ENCODE measurements at regions not wholly inside any gene's neighbourhood (a gene's known extent, or its start where the extent isn't known, plus 50 kb on each side); places are given as distances from the start of the nearest gene placed in this dataset.

DNA sequence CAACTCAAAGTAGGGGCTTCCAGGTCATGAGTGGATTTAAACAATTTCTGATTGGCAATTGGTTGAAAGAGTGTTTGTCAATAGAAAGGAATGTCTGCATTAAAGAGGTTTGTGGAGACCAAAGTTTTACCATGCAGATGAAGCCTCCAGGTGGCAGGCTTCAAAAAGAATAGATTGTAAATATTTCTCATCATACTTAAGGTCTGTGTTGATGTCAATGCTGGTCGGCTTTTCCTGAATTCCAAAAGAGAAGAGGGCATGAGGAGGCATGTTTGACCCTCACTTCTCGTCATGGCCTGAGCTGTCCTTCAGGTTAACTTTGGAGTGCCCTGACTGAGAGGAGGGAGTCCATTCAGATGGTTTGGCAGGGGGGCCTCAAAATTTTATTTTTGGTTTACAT lies 125.4 kb upstream of the RFC3 start:
- Histone ChIP-seq H3K27me3 (replicated peaks in 2 of 5; ENCODE audit: control insufficient read depth in 4 of 5, insufficient read depth in 5 of 5, low read length in 4 of 5) (no peaks in the 10 kb centered on the region), H3K9me3 (ENCODE audit: control extremely low read depth in 1 of 5, control insufficient read depth in 4 of 5, insufficient read depth in 2 of 5, low read depth in 1 of 5, low read length in 4 of 5) (peaks cover 0 to 2% (median 0%) of the 10 kb centered on the region in 5 experiments), H3K4me3 (ENCODE audit: control insufficient read depth in 1 of 7, extremely low read depth in 1 of 7, insufficient read depth in 4 of 7, low read depth in 2 of 7, low read length in 6 of 7) (no peak overlapping the region), H3K36me3 (ENCODE audit: control insufficient read depth in 4 of 4, insufficient read depth in 4 of 4, low read length in 3 of 4) (no peaks in the 10 kb centered on the region), H3K27ac (ENCODE audit: insufficient read depth in 1 of 2, low read depth in 1 of 2, low read length in 2 of 2, poor library complexity in 1 of 2, severe bottlenecking in 2 of 2) (no peak overlapping the region), H3K4me1 (ENCODE audit: control extremely low read depth in 1 of 4, control insufficient read depth in 4 of 4, insufficient read depth in 4 of 4, low read length in 3 of 4) (no peaks in the 10 kb centered on the region)
- WGBS (ENCODE audit: insufficient coverage): no CpG with 5 or more reads among the region's 2 CpGs
- DNase-seq: no peak
- ChIA-PET CTCF (no interaction called here), POLR2A (no interaction called here)

- CTCF ChIA-PET: no interaction called here
- Histone ChIP-seq H3K36me3 (ENCODE audit: control insufficient read depth in 4 of 4, insufficient read depth in 4 of 4, low read length in 3 of 4) (no peaks in the 10 kb centered on the region), H3K4me3 (ENCODE audit: control insufficient read depth in 1 of 7, extremely low read depth in 1 of 7, insufficient read depth in 4 of 7, low read depth in 2 of 7, low read length in 6 of 7) (no peak overlapping the region), H3K9me3 (ENCODE audit: control extremely low read depth in 1 of 5, control insufficient read depth in 4 of 5, insufficient read depth in 2 of 5, low read depth in 1 of 5, low read length in 4 of 5) (peaks cover 0 to 2% (median 0%) of the 10 kb centered on the region in 5 experiments), H3K27ac (ENCODE audit: insufficient read depth in 1 of 2, low read depth in 1 of 2, low read length in 2 of 2, poor library complexity in 1 of 2, severe bottlenecking in 2 of 2) (no peak overlapping the region), H3K27me3 (replicated peaks in 2 of 5; ENCODE audit: control insufficient read depth in 4 of 5, insufficient read depth in 5 of 5, low read length in 4 of 5) (no peaks in the 10 kb centered on the region), H3K4me1 (ENCODE audit: control extremely low read depth in 1 of 4, control insufficient read depth in 4 of 4, insufficient read depth in 4 of 4, low read length in 3 of 4) (no peaks in the 10 kb centered on the region)
- POLR2A ChIA-PET: no interaction called here
- DNase-seq: no peak
Observed at GRCh38 chr13:33694546-33694945, 123.4 kb upstream of the RFC3 start.

- Histone ChIP-seq H3K4me1 (ENCODE audit: control extremely low read depth in 1 of 4, control insufficient read depth in 4 of 4, insufficient read depth in 4 of 4, low read length in 3 of 4) (no peaks in the 10 kb centered on the region), H3K4me3 (ENCODE audit: control insufficient read depth in 1 of 7, extremely low read depth in 1 of 7, insufficient read depth in 4 of 7, low read depth in 2 of 7, low read length in 6 of 7) (no peak overlapping the region), H3K36me3 (ENCODE audit: control insufficient read depth in 4 of 4, insufficient read depth in 4 of 4, low read length in 3 of 4) (no peaks in the 10 kb centered on the region), H3K27me3 (replicated peaks in 2 of 5; ENCODE audit: control insufficient read depth in 4 of 5, insufficient read depth in 5 of 5, low read length in 4 of 5) (no peaks in the 10 kb centered on the region), H3K9me3 (ENCODE audit: control extremely low read depth in 1 of 5, control insufficient read depth in 4 of 5, insufficient read depth in 2 of 5, low read depth in 1 of 5, low read length in 4 of 5) (peaks cover 0 to 2% (median 0%) of the 10 kb centered on the region in 5 experiments), H3K27ac (ENCODE audit: insufficient read depth in 1 of 2, low read depth in 1 of 2, low read length in 2 of 2, poor library complexity in 1 of 2, severe bottlenecking in 2 of 2) (no peak overlapping the region)
- CTCF ChIA-PET: no interaction called here
- POLR2A ChIA-PET: no interaction called here
- no CpG with 5 or more reads among the region's 1 CpG for WGBS (ENCODE audit: insufficient coverage)
- no peak for DNase-seq
Observed at GRCh38 chr13:33696530-33696929, 121.4 kb upstream of the RFC3 start.

DNA sequence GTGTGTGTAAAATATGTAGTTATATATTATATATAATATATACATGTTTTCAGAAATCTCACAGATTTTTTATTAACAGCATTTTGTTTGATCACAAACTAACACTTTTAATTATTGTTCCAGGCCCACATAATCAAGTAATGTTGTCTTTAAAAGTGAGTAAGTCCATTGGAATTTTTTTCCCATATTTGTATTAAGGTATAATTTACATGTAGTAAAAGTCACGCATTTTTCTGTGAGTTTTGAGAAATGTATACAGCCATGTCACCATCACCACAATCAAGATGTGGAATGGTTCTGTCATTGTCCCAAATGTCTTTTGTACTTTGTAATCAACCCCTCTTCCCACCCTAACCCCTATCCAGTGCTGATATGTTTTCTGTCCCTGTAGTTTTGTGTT lies 120.0 kb upstream of the RFC3 start:
- H3K4me1 ChIP-seq (ENCODE audit: control extremely low read depth in 1 of 4, control insufficient read depth in 4 of 4, insufficient read depth in 4 of 4, low read length in 3 of 4): no peaks in the 10 kb centered on the region
- ChIA-PET POLR2A (no interaction called here), CTCF (no interaction called here)
- no CpG with 5 or more reads among the region's 1 CpG for WGBS (ENCODE audit: insufficient coverage)
- H3K36me3 ChIP-seq (ENCODE audit: control insufficient read depth in 4 of 4, insufficient read depth in 4 of 4, low read length in 3 of 4): no peaks in the 10 kb centered on the region
- H3K9me3 ChIP-seq (ENCODE audit: control extremely low read depth in 1 of 5, control insufficient read depth in 4 of 5, insufficient read depth in 2 of 5, low read depth in 1 of 5, low read length in 4 of 5): no peaks in the 10 kb centered on the region
- H3K4me3 ChIP-seq (ENCODE audit: control insufficient read depth in 1 of 7, extremely low read depth in 1 of 7, insufficient read depth in 4 of 7, low read depth in 2 of 7, low read length in 6 of 7): no peak overlapping the region
- no peak for DNase-seq
- no peaks in the 10 kb centered on the region for H3K27me3 ChIP-seq (replicated peaks in 2 of 5; ENCODE audit: control insufficient read depth in 4 of 5, insufficient read depth in 5 of 5, low read length in 4 of 5)
- no peak overlapping the region for H3K27ac ChIP-seq (ENCODE audit: insufficient read depth in 1 of 2, low read depth in 1 of 2, low read length in 2 of 2, poor library complexity in 1 of 2, severe bottlenecking in 2 of 2)

DNA sequence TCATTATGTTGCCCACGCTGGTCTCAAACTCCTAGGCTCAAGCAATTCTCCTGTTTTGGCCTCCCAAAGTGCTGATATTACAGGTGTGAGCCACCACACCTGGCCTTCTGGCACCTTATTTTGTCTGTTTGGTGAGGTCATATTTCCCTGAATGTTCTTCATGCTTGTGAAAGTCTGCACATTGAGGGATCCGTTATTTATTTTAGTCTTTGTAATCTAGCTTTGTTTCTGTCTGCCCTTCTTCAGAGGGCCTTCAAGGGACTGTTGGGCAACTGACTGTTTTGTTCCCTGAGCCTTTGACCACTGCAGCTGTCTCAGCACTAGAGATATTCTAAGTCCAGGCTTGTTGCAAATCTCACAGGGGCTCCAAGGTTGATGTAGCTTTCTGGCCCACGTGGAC lies 110.5 kb upstream of the RFC3 start:
- Histone ChIP-seq H3K4me3 (ENCODE audit: control insufficient read depth in 1 of 7, extremely low read depth in 1 of 7, insufficient read depth in 4 of 7, low read depth in 2 of 7, low read length in 6 of 7) (no peak overlapping the region), H3K4me1 (ENCODE audit: control extremely low read depth in 1 of 4, control insufficient read depth in 4 of 4, insufficient read depth in 4 of 4, low read length in 3 of 4) (no peaks in the 10 kb centered on the region), H3K9me3 (ENCODE audit: control extremely low read depth in 1 of 5, control insufficient read depth in 4 of 5, insufficient read depth in 2 of 5, low read depth in 1 of 5, low read length in 4 of 5) (peaks cover 0 to 17% (median 0%) of the 10 kb centered on the region in 5 experiments), H3K27me3 (replicated peaks in 2 of 5; ENCODE audit: control insufficient read depth in 4 of 5, insufficient read depth in 5 of 5, low read length in 4 of 5) (no peaks in the 10 kb centered on the region), H3K36me3 (ENCODE audit: control insufficient read depth in 4 of 4, insufficient read depth in 4 of 4, low read length in 3 of 4) (no peaks in the 10 kb centered on the region), H3K27ac (ENCODE audit: insufficient read depth in 1 of 2, low read depth in 1 of 2, low read length in 2 of 2, poor library complexity in 1 of 2, severe bottlenecking in 2 of 2) (no peak overlapping the region)
- POLR2A ChIA-PET: no interaction called here
- CTCF ChIA-PET: no interaction called here
- WGBS (ENCODE audit: insufficient coverage): 94% methylated on average over 2 of the region's 3 CpGs
- no peak for DNase-seq

- no peaks in the 10 kb centered on the region for H3K4me1 ChIP-seq (ENCODE audit: control extremely low read depth in 1 of 4, control insufficient read depth in 4 of 4, insufficient read depth in 4 of 4, low read length in 3 of 4)
- POLR2A ChIA-PET: no interaction called here
- 100% methylated on average over 1 of the region's 1 CpG for WGBS (ENCODE audit: insufficient coverage)
- DNase-seq: no peak
- H3K27me3 ChIP-seq (replicated peaks in 2 of 5; ENCODE audit: control insufficient read depth in 4 of 5, insufficient read depth in 5 of 5, low read length in 4 of 5): no peaks in the 10 kb centered on the region
- no peaks in the 10 kb centered on the region for H3K36me3 ChIP-seq (ENCODE audit: control insufficient read depth in 4 of 4, insufficient read depth in 4 of 4, low read length in 3 of 4)
- H3K9me3 ChIP-seq (ENCODE audit: control extremely low read depth in 1 of 5, control insufficient read depth in 4 of 5, insufficient read depth in 2 of 5, low read depth in 1 of 5, low read length in 4 of 5): peaks cover 0 to 10% (median 0%) of the 10 kb centered on the region in 5 experiments
- H3K4me3 ChIP-seq (ENCODE audit: control insufficient read depth in 1 of 7, extremely low read depth in 1 of 7, insufficient read depth in 4 of 7, low read depth in 2 of 7, low read length in 6 of 7): no peak overlapping the region
- CTCF ChIA-PET: no interaction called here
- no peak overlapping the region for H3K27ac ChIP-seq (ENCODE audit: insufficient read depth in 1 of 2, low read depth in 1 of 2, low read length in 2 of 2, poor library complexity in 1 of 2, severe bottlenecking in 2 of 2)
Observed at GRCh38 chr13:33710924-33711323, 107.0 kb upstream of the RFC3 start.

- H3K27ac ChIP-seq (ENCODE audit: insufficient read depth in 1 of 2, low read depth in 1 of 2, low read length in 2 of 2, poor library complexity in 1 of 2, severe bottlenecking in 2 of 2): no peak overlapping the region
- no peaks in the 10 kb centered on the region for H3K4me1 ChIP-seq (ENCODE audit: control extremely low read depth in 1 of 4, control insufficient read depth in 4 of 4, insufficient read depth in 4 of 4, low read length in 3 of 4)
- H3K4me3 ChIP-seq (ENCODE audit: control insufficient read depth in 1 of 7, extremely low read depth in 1 of 7, insufficient read depth in 4 of 7, low read depth in 2 of 7, low read length in 6 of 7): no peak overlapping the region
- H3K9me3 ChIP-seq (ENCODE audit: control extremely low read depth in 1 of 5, control insufficient read depth in 4 of 5, insufficient read depth in 2 of 5, low read depth in 1 of 5, low read length in 4 of 5): peaks cover 0 to 7% (median 0%) of the 10 kb centered on the region in 5 experiments
- 70% methylated on average over 1 of the region's 3 CpGs for WGBS (ENCODE audit: insufficient coverage)
- no peak for DNase-seq
- H3K27me3 ChIP-seq (replicated peaks in 2 of 5; ENCODE audit: control insufficient read depth in 4 of 5, insufficient read depth in 5 of 5, low read length in 4 of 5): no peaks in the 10 kb centered on the region
- POLR2A ChIA-PET: no interaction called here
- no peaks in the 10 kb centered on the region for H3K36me3 ChIP-seq (ENCODE audit: control insufficient read depth in 4 of 4, insufficient read depth in 4 of 4, low read length in 3 of 4)
- CTCF ChIA-PET: no interaction called here
Observed at GRCh38 chr13:33711436-33711835, 106.5 kb upstream of the RFC3 start.
